ENCODE measurements at regions not wholly inside any gene's neighbourhood (a gene's known extent, or its start where the extent isn't known, plus 50 kb on each side); places are given as distances from the start of the nearest gene placed in this dataset.

DNA sequence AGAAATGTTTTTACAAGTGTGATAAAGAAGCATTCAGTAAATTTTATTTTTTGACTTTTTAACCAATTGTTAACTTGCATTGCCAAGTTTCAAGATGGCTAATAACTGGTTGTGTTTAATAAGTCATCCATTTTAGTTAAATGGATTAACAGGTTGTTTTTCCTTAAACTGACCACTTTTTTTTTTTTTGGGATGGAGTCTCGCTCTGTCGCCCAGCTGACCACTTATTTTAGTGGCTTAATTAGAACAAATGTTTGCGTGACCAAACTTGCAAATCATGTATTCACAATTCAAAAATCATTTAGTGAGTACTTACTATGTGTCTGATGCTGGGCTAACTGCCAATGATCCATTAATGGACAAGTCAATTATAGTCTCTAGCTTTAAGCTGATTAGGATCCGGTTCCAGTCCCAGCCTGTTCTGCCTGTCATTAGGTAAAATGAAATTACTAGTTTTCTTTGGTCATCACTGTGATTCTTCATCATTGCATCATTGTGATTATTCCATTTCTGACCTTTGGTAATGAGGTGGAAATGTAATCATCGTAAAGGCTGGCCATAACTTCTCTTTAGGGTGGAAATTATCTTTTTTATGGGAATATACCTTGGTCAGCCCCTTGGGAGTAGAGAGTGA lies 729.2 kb upstream of the MARCKS start:
- TF ChIP-seq CTCF (IDR thresholded peaks at IDR 0.05) (no peak), POLR2A (IDR thresholded peaks at IDR 0.05) (no peak)
